Prostate gland (tissue), 2 donors: ENCODE measurements at regions not wholly inside any gene's neighbourhood (a gene's known extent, or its start where the extent isn't known, plus 50 kb on each side); places are given as distances from the start of the nearest gene placed in this dataset.
A peak's percentile ranks its signal among the peaks of the same experiment; 100 is the strongest.

Experiments
- DNase-seq: peaks from one replicate; pipeline ENCODE4 v3.0.0-alpha.2; 2019; ENCODE audit warnings: low spot score
- H3K27ac ChIP-seq, 2 donors: fragments of 200-600 bp; sonication (generic); 2 replicates each; pipeline ENCODE4 v1.5.1; 2017 to 2019
- H3K27me3 ChIP-seq: fragments of 200-600 bp; sonication (generic); replicated peaks from 2 replicates; pipeline ENCODE4 v1.5.1; 2019; ENCODE audit not compliant: insufficient read depth
- H3K36me3 ChIP-seq, 2 donors: fragments of 200-600 bp; sonication (generic); 1 replicate in 1 of 2; 2 replicates in 1 of 2; pipeline versions ENCODE4 v1.5.1 to v1.8.1; 2017 to 2019
- H3K4me1 ChIP-seq: fragments of 200-600 bp; sonication (generic); replicated peaks from 2 replicates; pipeline ENCODE4 v1.5.1; 2019
- H3K4me3 ChIP-seq, 2 donors: fragments of 200-600 bp; sonication (generic); 2 replicates each; pipeline ENCODE4 v1.5.1; 2017 to 2019
- H3K9me3 ChIP-seq: fragments of 200-600 bp; sonication (generic); 2 replicates; pipeline ENCODE4 v1.5.1; 2017
- POLR2A ChIP-seq: fragments of 450-650 bp; IDR thresholded peaks from one replicate; pipeline ENCODE4 v1.6.1; 2016; ENCODE audit warnings: antibody characterized with exemption, mild to moderate bottlenecking
- POLR2AphosphoS5 ChIP-seq: sonication (generic); formaldehyde crosslinking; IDR thresholded peaks from one replicate; pipeline ENCODE4 v1.6.1; 2017; ENCODE audit warnings: antibody characterized with exemption
- WGBS: methylation state at CpG from one replicate; pipeline ENCODE4 v1.1.5; 2018; 5-methylcytosine and 5-hydroxymethylcytosine counted together
- intact Hi-C: fragments of 100-400 bp; cut with DNase I; formaldehyde crosslinking; loops from one replicate; pipeline ENCODE4 v1.14.2; 2022
- TF ChIP-seq, protein P1 (sequence below), 4 experiments: fragments of 200-600 bp in 2 of 4; fragments of 450-650 bp in 2 of 4; sonication (generic) in 2 of 4; IDR thresholded peaks; 1 replicate in 3 of 4; 2 replicates in 1 of 4; pipeline ENCODE4 v1.5.1; 2016 to 2019; ENCODE audit warnings: antibody characterized with exemption in 4 of 4, mild to moderate bottlenecking in 2 of 4, moderate library complexity in 2 of 4

DNA sequence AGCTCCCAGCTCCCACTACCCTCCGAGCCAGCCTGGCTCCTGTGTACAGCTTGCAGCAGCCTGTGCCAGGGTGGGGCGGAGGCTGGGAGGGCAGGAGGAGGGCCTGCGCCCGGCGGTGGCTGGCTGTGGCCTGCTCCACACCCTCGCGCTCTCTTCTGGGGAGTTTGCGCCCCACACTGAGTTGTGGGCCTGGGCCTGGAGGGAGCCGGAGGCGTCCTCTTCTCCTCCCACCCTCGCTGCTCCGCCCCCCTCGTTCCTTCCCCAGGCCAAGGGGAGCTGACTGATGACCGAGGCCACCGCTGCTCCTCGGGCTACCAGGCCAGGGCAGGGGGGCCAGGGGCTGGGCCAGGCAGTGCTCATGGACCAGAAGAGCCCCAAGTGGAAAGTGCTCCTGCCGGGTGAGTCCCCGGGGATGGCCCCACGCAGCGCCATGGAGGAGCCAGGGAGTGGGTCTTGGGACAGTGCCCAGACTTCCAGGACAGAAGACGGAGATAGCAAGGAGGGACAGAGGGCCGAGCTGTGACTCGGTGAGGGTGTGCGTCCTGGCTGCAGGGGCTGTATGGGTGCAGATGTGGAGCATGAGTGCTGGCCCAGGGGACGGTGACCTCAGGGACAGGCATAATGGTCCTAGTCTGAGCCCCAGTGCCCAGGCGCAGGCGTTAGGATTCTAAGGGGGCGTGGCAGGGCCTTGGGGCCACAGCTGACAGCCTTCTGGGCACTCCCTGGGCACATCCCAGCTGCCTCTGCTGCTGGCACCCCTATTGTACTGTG, 242.1 kb upstream of the GSE1 start:
- peaks cover 2% of the 10 kb centered on the region for H3K4me1 ChIP-seq
- 48% methylated on average over 28 of the region's 28 CpGs for WGBS
- DNase-seq, result peak; percentile 82
- H3K27me3 ChIP-seq, result no peaks in the 10 kb centered on the region
- intact Hi-C loops, result no loop called here
- H3K36me3 ChIP-seq, result no peaks in the 10 kb centered on the region
- no peaks in the 10 kb centered on the region for H3K9me3 ChIP-seq
- TF ChIP-seq POLR2A (peak; percentile 60), POLR2AphosphoS5 (peak; percentile 62)
- TF ChIP-seq, protein P1, sequence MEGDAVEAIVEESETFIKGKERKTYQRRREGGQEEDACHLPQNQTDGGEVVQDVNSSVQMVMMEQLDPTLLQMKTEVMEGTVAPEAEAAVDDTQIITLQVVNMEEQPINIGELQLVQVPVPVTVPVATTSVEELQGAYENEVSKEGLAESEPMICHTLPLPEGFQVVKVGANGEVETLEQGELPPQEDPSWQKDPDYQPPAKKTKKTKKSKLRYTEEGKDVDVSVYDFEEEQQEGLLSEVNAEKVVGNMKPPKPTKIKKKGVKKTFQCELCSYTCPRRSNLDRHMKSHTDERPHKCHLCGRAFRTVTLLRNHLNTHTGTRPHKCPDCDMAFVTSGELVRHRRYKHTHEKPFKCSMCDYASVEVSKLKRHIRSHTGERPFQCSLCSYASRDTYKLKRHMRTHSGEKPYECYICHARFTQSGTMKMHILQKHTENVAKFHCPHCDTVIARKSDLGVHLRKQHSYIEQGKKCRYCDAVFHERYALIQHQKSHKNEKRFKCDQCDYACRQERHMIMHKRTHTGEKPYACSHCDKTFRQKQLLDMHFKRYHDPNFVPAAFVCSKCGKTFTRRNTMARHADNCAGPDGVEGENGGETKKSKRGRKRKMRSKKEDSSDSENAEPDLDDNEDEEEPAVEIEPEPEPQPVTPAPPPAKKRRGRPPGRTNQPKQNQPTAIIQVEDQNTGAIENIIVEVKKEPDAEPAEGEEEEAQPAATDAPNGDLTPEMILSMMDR (IDR thresholded peaks at IDR 0.05), result peak in 2 of 4 experiments; percentile 30 to 37
- peak overlapping the region; percentile 68 to 69 for H3K27ac ChIP-seq
- H3K4me3 ChIP-seq, result peak overlapping the region in 1 of 2 donors; percentile 14

GRCh38 chr16:85371948-85372347, 241.2 kb upstream of the GSE1 start:
- H3K9me3 ChIP-seq, result no peaks in the 10 kb centered on the region
- peaks cover 11% of the 10 kb centered on the region for H3K4me1 ChIP-seq
- H3K27me3 ChIP-seq, result no peaks in the 10 kb centered on the region
- TF ChIP-seq POLR2A, result no peak
- TF ChIP-seq, protein P1 (IDR thresholded peaks at IDR 0.05), result no peak
- TF ChIP-seq POLR2AphosphoS5, result no peak
- H3K4me3 ChIP-seq, result no peak overlapping the region
- WGBS, result 78% methylated on average over 10 of the region's 10 CpGs
- peak overlapping the region in 1 of 2 donors; percentile 69 for H3K27ac ChIP-seq
- no peaks in the 10 kb centered on the region for H3K36me3 ChIP-seq
- DNase-seq, result no peak
- intact Hi-C loops, result no loop called here

GRCh38 chr16:85372627-85373372, 240.3 kb upstream of the GSE1 start:
- peak; percentile 6 for TF ChIP-seq POLR2AphosphoS5
- TF ChIP-seq, protein P1 (IDR thresholded peaks at IDR 0.05), result no peak
- peak; percentile 27 for TF ChIP-seq POLR2A
- Histone ChIP-seq H3K4me3 (no peak overlapping the region), H3K9me3 (no peaks in the 10 kb centered on the region), H3K4me1 (peaks cover 18% of the 10 kb centered on the region), H3K27ac (no peak overlapping the region), H3K27me3 (no peaks in the 10 kb centered on the region), H3K36me3 (no peaks in the 10 kb centered on the region)
- 69% methylated on average over 15 of the region's 15 CpGs for whole genome bisulfite sequencing
- intact Hi-C loops, result no loop called here
- no peak for DNase-seq

DNA sequence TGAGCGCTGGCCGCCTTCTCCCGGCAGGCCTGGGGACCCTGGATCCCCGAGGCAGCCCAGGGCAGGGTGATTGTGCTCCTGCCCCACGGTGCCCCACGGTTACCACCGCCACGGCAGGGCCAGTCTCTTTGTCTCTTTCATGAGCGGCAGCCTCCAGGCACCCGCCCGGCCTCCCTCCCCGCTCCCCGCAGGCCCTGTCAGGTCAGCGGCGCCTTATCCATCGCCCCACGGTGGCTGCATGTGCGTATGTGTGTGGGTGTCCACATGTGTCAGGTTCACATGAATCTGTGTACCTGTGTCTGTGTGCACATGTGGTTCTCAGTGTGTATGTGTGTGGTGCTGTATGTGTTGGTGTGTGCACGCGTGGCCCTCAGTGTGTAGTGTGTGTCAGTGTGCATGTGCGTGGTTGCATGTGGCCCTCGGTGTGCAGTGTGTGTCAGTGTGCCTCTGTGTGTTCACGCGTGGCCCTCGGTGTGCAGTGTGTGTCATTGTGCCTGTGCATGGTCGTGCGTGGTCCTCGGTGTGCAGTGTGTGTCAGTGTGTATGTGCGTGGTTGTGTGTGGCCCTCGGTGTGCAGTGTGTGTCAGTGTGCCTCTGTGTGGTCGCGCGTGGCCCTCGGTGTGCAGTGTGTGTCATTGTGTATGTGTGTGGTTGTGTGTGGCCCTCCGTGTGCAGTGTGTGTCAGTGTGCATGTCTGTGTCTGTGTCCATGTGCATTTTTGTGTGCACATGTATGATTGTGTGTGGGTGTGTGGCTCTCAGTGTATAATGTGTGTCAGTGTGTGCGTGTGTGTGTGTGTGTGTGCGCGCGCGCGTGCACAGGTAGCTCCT, 239.2 kb upstream of the GSE1 start:
- Histone ChIP-seq H3K36me3 (no peaks in the 10 kb centered on the region), H3K27me3 (no peaks in the 10 kb centered on the region), H3K9me3 (no peaks in the 10 kb centered on the region), H3K4me3 (no peak overlapping the region), H3K4me1 (peaks cover 19% of the 10 kb centered on the region), H3K27ac (no peak overlapping the region)
- intact Hi-C loops, result no loop called here
- 83% methylated on average over 41 of the region's 41 CpGs for WGBS
- DNase-seq, result no peak
- TF ChIP-seq, protein P1 (IDR thresholded peaks at IDR 0.05), result no peak
- TF ChIP-seq POLR2A (no peak), POLR2AphosphoS5 (no peak)
